ENCODE measurements at regions not wholly inside any gene's neighbourhood (a gene's known extent, or its start where the extent isn't known, plus 50 kb on each side); places are given as distances from the start of the nearest gene placed in this dataset.
"Not testable (repeated sequence)": the region's sequence is repeated elsewhere in the genome, so short reads cannot be mapped to it uniquely, and the experiment has no call there.

GRCh38 chr1:147103416-147104155, 68.7 kb downstream of the PRKAB2 start:
- not testable (repeated sequence) for DNase-seq (ENCODE audit: low read depth)

GRCh38 chr1:147099192-147099591, 73.1 kb downstream of the PRKAB2 start:
- no peak for DNase-seq (ENCODE audit: low read depth)

- not testable (repeated sequence) for DNase-seq (ENCODE audit: low read depth)
These were observed 73.8 kb downstream of the PRKAB2 start for GRCh38 chr1:147098338-147098973.

- DNase-seq (ENCODE audit: low read depth), result no peak
These were observed 76.6 kb downstream of the PRKAB2 start for GRCh38 chr1:147095691-147096090.

GRCh38 chr1:147091801-147092200, 80.5 kb downstream of the PRKAB2 start:
- no peak for DNase-seq (ENCODE audit: low read depth)

- DNase-seq (ENCODE audit: low read depth), result no peak
These were observed 82.8 kb downstream of the PRKAB2 start for GRCh38 chr1:147089457-147089856.

GRCh38 chr1:147086129-147086528, 86.1 kb downstream of the PRKAB2 start:
- DNase-seq (ENCODE audit: low read depth), result no peak

GRCh38 chr1:147084273-147085096, 87.8 kb downstream of the PRKAB2 start:
- peak; percentile 55 for DNase-seq (ENCODE audit: low read depth)

- no peak for DNase-seq (ENCODE audit: low read depth)
These were observed 88.4 kb downstream of the PRKAB2 start for GRCh38 chr1:147083919-147084272.

GRCh38 chr1:147080671-147081394, 91.4 kb downstream of the PRKAB2 start:
- DNase-seq (ENCODE audit: low read depth), result no peak

- DNase-seq (ENCODE audit: low read depth), result no peak
These were observed 92.1 kb downstream of the PRKAB2 start for GRCh38 chr1:147080006-147080661.

GRCh38 chr1:147079400-147080005, 92.8 kb downstream of the PRKAB2 start:
- no peak for DNase-seq (ENCODE audit: low read depth)

GRCh38 chr1:147078606-147079399, 93.5 kb downstream of the PRKAB2 start:
- no peak for DNase-seq (ENCODE audit: low read depth)

- DNase-seq (ENCODE audit: low read depth), result no peak
These were observed 94.2 kb downstream of the PRKAB2 start for GRCh38 chr1:147077936-147078605.

GRCh38 chr1:147077523-147077922, 94.7 kb downstream of the PRKAB2 start:
- no peak for DNase-seq (ENCODE audit: low read depth)

GRCh38 chr1:147077081-147077480, 95.2 kb downstream of the PRKAB2 start:
- DNase-seq (ENCODE audit: low read depth), result no peak

GRCh38 chr1:147076442-147076841, 95.8 kb downstream of the PRKAB2 start:
- DNase-seq (ENCODE audit: low read depth), result no peak

- no peak for DNase-seq (ENCODE audit: low read depth)
These were observed 99.5 kb downstream of the PRKAB2 start for GRCh38 chr1:147072482-147073432.

GRCh38 chr1:147071142-147071541, 101.1 kb downstream of the PRKAB2 start:
- no peak for DNase-seq (ENCODE audit: low read depth)
